ENCODE measurements at regions not wholly inside any gene's neighbourhood (a gene's known extent, or its start where the extent isn't known, plus 50 kb on each side); places are given as distances from the start of the nearest gene placed in this dataset.

DNA sequence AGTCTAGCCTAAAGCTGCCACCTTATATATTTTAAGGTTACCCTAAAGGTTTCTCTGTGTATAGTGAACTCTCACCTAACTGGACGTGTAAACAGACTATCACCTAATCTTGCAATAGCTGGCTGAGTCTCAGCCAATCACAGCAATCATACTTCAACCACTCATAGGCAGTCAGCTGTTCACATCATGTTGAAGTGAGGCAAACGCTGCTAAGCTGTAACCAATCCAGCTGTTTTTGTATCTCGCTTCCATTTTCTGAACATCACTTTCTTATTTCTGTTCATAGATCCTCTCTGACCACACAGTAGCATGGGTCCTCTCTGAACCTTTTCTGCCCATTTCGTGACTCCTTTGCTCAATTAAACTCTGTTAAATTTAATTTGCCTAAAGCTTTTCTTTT, 468.2 kb upstream of the POU3F3 start:
- TF ChIP-seq EP300 (IDR thresholded peaks at IDR 0.05) = no peak
- TF ChIP-seq CTCF (IDR thresholded peaks at IDR 0.05) = no peak
